Fibroblast of mammary gland (primary cell): ENCODE measurements at regions not wholly inside any gene's neighbourhood (a gene's known extent, or its start where the extent isn't known, plus 50 kb on each side); places are given as distances from the start of the nearest gene placed in this dataset.

Experiments
- DNase-seq: peaks from one replicate; pipeline ENCODE4 v3.0.0-alpha.2; 2010; ENCODE audit warnings: low read depth
- H3K4me3 ChIP-seq: 2 replicates; pipeline ENCODE4 v1.5.1; 2011; ENCODE audit warnings: low read depth, mild to moderate bottlenecking, low read length, moderate library complexity; ENCODE audit not compliant: control insufficient read depth
- TF ChIP-seq, protein P1 (sequence below): conservative IDR thresholded peaks from 2 replicates; pipeline ENCODE4 v1.5.1; 2011; ENCODE audit warnings: low read depth, low read length, inconsistent platforms; ENCODE audit not compliant: control insufficient read depth, insufficient read depth

DNA sequence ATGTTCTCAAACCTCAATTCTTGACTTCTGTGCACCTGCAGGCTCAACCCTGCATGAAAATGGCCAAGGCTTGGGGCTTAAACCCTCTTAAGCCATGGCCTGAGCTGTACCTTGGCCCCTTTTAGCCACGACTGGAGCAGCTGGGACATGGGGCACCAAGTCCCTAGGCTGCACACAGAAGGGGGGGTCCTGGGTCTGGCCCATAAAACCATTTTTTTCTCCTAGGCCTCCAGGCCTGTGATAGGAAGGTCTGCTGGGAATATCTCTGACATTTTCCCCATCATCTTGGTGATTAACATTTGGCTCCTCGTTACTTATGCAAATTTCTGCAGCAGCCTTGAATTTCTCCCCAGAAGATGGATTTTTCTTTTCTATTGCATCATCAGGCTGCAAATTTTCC is 119.4 kb upstream of the VGLL2 start:
- H3K4me3 ChIP-seq: no peak overlapping the region
- TF ChIP-seq, protein P1, sequence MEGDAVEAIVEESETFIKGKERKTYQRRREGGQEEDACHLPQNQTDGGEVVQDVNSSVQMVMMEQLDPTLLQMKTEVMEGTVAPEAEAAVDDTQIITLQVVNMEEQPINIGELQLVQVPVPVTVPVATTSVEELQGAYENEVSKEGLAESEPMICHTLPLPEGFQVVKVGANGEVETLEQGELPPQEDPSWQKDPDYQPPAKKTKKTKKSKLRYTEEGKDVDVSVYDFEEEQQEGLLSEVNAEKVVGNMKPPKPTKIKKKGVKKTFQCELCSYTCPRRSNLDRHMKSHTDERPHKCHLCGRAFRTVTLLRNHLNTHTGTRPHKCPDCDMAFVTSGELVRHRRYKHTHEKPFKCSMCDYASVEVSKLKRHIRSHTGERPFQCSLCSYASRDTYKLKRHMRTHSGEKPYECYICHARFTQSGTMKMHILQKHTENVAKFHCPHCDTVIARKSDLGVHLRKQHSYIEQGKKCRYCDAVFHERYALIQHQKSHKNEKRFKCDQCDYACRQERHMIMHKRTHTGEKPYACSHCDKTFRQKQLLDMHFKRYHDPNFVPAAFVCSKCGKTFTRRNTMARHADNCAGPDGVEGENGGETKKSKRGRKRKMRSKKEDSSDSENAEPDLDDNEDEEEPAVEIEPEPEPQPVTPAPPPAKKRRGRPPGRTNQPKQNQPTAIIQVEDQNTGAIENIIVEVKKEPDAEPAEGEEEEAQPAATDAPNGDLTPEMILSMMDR: no peak
- no peak for DNase-seq

DNA sequence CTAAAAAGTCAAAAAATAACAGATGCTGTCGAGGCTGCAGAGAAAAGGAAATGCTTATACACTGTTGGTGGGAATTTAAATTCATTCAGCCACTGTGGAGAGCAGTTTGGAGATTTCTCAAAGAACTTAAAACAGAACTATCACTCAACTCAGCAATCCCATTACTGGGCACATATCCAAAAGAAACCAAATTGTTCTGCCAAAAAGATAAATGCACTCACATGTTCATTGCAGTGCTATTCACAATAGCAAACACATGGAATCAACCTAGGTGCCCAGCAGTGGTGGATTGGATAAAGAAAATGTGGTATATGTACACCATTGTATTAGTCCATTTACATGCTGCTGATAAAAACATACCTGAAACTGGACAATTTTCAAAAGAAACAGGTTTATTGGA is 116.0 kb upstream of the VGLL2 start:
- TF ChIP-seq, protein P1: no peak
- no peak for DNase-seq
- H3K4me3 ChIP-seq: no peak overlapping the region

DNA sequence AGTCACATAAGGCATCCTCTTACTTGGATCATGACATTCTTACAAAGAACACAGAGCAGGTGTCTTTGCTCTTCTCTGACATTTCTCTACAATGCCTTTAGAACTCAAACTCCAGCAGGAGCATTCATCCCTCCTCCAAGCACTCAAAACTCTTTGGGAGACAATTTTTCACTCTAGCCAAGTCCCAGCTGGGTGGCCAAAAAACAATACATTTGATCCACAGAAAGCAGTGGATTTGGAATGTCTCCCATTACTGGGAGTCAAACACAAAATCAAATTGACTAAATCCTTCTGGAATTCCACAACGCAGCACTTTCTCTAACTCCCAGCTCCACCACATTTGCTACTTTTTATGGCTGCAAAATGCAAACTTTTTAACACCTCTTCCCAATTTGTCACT is 108.6 kb upstream of the VGLL2 start:
- DNase-seq: no peak
- no peak overlapping the region for H3K4me3 ChIP-seq
- TF ChIP-seq, protein P1: no peak

DNA sequence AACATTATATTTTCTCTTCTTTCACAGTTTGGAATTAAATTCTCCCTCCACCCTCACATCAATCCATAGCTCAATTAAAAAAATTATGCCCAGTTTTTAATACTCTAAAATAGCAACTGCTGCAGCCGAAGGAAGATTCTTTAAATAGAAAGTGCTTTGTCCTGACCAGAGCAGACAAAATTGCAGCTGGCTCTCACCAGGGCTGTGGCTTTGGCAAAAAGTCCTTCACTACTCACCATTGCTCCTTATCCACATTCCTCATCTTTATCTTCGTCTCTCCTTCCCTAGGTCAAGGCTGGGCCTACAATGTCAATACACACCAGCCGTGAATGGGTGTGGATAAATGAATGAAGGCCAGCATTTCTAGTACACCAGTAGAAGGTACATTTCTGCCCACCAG is 107.9 kb upstream of the VGLL2 start:
- TF ChIP-seq, protein P1: no peak
- no peak overlapping the region for H3K4me3 ChIP-seq
- no peak for DNase-seq

DNA sequence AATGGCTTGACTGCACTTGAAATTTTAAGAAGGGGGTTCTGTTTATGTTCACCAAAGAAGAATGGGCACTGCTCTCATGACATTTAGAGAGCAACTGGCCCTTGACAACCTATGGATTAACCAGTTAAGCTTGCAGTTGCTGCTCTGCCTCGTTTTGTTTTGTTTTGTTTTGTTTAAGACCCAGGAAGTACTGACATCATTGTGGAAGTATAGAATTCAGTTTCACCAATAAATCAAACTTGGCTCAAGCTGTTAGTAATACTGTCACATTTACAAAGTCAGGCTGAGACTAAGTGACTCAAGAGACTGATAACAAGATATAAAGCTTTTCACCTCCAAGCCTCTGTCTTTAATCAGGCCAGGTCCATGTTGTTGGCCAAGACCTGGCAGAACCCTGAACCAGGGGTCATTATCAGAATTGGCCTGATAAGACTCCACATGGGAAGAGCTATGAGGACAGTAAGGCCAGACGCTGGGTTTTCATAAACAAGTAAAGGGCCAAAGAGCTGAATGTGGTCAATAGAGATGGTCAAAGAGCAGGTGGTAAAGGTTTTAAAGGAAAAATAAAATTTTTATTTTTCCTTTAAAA is 99.4 kb upstream of the VGLL2 start:
- no peak overlapping the region for H3K4me3 ChIP-seq
- TF ChIP-seq, protein P1: no peak
- no peak for DNase-seq

DNA sequence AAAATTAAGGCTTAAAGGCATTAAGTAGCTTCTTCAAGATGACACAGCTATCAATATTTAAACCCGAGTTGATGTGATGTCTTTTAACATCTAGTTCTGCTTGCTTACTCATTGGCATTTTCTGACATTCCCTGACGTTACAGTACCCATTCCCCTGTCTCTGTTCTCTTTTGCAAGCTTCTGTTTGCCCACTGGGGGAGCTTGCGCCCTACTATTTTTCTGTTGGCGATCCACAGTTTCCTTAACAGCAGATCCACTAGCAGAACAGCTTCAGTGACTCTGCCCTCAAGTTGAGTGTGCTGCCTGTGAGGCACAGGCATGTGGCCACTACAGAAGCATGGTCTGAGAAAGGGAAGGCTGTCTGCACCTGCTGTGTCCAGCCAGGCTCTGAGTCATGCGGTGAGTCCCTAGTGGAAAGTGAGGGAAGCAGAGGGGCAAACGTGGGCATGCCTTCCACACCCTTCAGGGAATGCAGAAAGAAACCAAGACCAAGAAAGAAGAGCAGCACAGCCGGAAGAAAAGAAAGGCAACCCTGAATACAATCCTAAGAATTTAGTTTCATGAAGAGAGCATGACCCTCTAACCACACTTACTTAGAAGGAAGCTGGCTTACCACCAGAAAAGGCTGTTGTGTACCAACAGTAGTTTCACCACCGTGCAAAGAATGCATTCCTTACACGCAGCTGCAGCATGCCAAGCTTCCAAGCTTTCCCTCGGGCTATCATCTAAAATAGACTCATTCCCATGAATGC is 97.7 kb upstream of the VGLL2 start:
- TF ChIP-seq, protein P1: no peak
- DNase-seq: no peak
- H3K4me3 ChIP-seq: no peak overlapping the region
